PC-3 (cell line): ENCODE measurements at regions not wholly inside any gene's neighbourhood (a gene's known extent, or its start where the extent isn't known, plus 50 kb on each side); places are given as distances from the start of the nearest gene placed in this dataset.

ENCODE experiments used
- ATAC-seq: fragments of 200-7000 bp; cut with Tn5 transposase; 2 replicates; pipeline ENCODE4 v1.9.1; 2020; ENCODE audit warnings: mild to moderate bottlenecking, moderate library complexity
- BruUV-seq: library from RNA; stranded (reverse); fragments of 400-500 nt; replicated peaks from 2 replicates; lab custom pipeline; 2021; lab: Mats Ljungman, UMichigan
- CTCF ChIA-PET: fragments of 300-600 bp; sonication (Branson Sonifier 250); formaldehyde crosslinking; loops from one replicate; lab custom pipeline; 2022; ENCODE audit warnings: antibody characterized with exemption; lab: Charles Lee
- POLR2A ChIA-PET: fragments of 300-600 bp; sonication (Branson Sonifier 250); formaldehyde crosslinking; loops from one replicate; lab custom pipeline; 2022; ENCODE audit warnings: antibody characterized with exemption; ENCODE audit not compliant: unreplicated experiment; lab: Charles Lee
- DNase-seq: peaks from one replicate; pipeline ENCODE4 v3.0.0-alpha.2; 2015
- H2AFZ ChIP-seq: fragments of 300-600 bp; sonication (generic); 2 replicates; pipeline ENCODE4 v1.6.0; 2016; ENCODE audit warnings: antibody characterized with exemption, low read length
- H3F3A ChIP-seq: fragments of 300-600 bp; sonication (generic); one replicate; pipeline ENCODE4 v1.6.0; 2017; ENCODE audit warnings: antibody characterized with exemption, low read length, control low read depth, mild to moderate bottlenecking; ENCODE audit not compliant: unreplicated experiment
- H3K27ac ChIP-seq: fragments of 300-600 bp; sonication (generic); 2 replicates; pipeline ENCODE4 v1.5.1; 2016; ENCODE audit warnings: mild to moderate bottlenecking, low read length
- H3K27me3 ChIP-seq: fragments of 300-600 bp; sonication (generic); 2 replicates; pipeline ENCODE4 v1.6.1; 2016; ENCODE audit warnings: low read length, mixed read lengths
- H3K36me3 ChIP-seq: fragments of 300-600 bp; sonication (generic); 2 replicates; pipeline ENCODE4 v1.6.1; 2016; ENCODE audit warnings: low read depth, mixed run types, low read length, mixed read lengths
- H3K4me1 ChIP-seq: fragments of 300-600 bp; sonication (generic); 2 replicates; pipeline ENCODE4 v1.5.1; 2016; ENCODE audit warnings: low read length; ENCODE audit not compliant: insufficient read depth
- H3K4me2 ChIP-seq: fragments of 300-600 bp; sonication (generic); 2 replicates; pipeline ENCODE4 v1.6.0; 2016; ENCODE audit warnings: low read length
- H3K4me3 ChIP-seq: fragments of 300-600 bp; sonication (generic); 2 replicates; pipeline ENCODE4 v1.5.1; 2016; ENCODE audit warnings: mild to moderate bottlenecking, low read length, mixed read lengths
- H3K79me2 ChIP-seq: fragments of 300-600 bp; sonication (generic); 2 replicates; pipeline ENCODE4 v1.6.1; 2017; ENCODE audit warnings: low read length, mixed read lengths
- H3K9ac ChIP-seq: fragments of 300-600 bp; sonication (generic); 2 replicates; pipeline ENCODE4 v1.6.0; 2016; ENCODE audit warnings: mild to moderate bottlenecking, low read length
- H3K9me2 ChIP-seq: fragments of 300-600 bp; sonication (generic); replicated peaks from 2 replicates; pipeline ENCODE4 v1.6.1; 2016; ENCODE audit warnings: mixed run types, low read length, mixed read lengths
- H3K9me3 ChIP-seq: fragments of 300-600 bp; sonication (generic); 2 replicates; pipeline ENCODE4 v1.6.1; 2016; ENCODE audit warnings: low read length, mixed read lengths
- H4K20me1 ChIP-seq: fragments of 300-600 bp; sonication (generic); 2 replicates; pipeline ENCODE4 v1.6.1; 2016; ENCODE audit warnings: low read length, mixed read lengths
- EZH2 ChIP-seq: fragments of 300-600 bp; sonication (generic); IDR thresholded peaks from one replicate; pipeline ENCODE4 v1.6.1; 2017; ENCODE audit warnings: antibody characterized with exemption, mild to moderate bottlenecking, low read length; ENCODE audit not compliant: unreplicated experiment
- EZH2phosphoT487 ChIP-seq: fragments of 300-600 bp; sonication (generic); IDR thresholded peaks from 2 replicates; pipeline ENCODE4 v1.6.1; 2018; ENCODE audit warnings: mild to moderate bottlenecking, antibody characterized with exemption, low read length, borderline replicate concordance
- intact Hi-C: fragments of 100-400 bp; cut with micrococcal nuclease; formaldehyde crosslinking; loops from 2 replicates; pipeline ENCODE4 v1.9.0; 2023
- TF ChIP-seq, protein P1 (sequence below): fragments of 300-600 bp; sonication (generic); conservative IDR thresholded peaks from 2 replicates; pipeline ENCODE4 v1.5.1; 2017; ENCODE audit warnings: antibody characterized with exemption, low read depth, mild to moderate bottlenecking, low read length

DNA sequence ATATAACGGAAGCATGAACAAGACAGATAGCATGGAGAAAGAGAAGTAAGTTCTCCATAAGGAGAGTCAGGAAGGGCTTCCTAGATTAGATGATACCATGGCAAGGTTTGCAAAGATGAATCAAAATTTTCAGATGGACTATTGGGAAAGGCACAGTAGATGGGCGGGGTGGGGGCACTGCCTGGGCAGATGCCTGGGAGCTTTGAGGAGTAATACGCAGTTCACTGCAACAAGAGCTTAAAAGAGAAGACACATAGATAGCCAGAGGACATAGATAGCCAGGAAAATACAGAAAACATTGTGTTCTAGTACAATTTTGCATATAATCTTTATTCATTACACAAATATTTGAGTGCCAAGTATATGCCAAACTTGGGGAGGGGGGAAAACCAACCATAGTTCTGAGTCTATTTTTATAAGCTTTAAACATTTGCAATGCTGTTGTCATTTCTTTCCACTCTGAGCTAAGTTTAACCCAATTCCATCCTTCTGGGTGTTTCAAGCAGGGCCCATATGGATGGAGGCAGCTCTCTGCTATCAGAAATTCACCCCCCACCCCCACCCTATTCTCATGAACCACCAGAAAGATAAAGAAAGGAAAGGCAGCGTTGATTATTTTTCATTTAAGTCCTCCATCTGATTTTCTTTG, 120.6 kb downstream of the NUF2 start:
- H3K27ac ChIP-seq, result no peak overlapping the region
- no peaks in the 10 kb centered on the region for H3K36me3 ChIP-seq
- H4K20me1 ChIP-seq, result no peaks in the 10 kb centered on the region
- H3K4me3 ChIP-seq, result no peak overlapping the region
- H3K9ac ChIP-seq, result no peak overlapping the region
- no peaks in the 10 kb centered on the region for H3K9me2 ChIP-seq
- ATAC-seq, result no peak
- no peaks in the 10 kb centered on the region for H3K4me1 ChIP-seq
- H2AFZ ChIP-seq, result no peak overlapping the region
- POLR2A ChIA-PET, result no interaction called here
- CTCF ChIA-PET, result no interaction called here
- intact Hi-C loops, result no loop called here
- H3K79me2 ChIP-seq, result no peaks in the 10 kb centered on the region
- TF ChIP-seq, protein P1, sequence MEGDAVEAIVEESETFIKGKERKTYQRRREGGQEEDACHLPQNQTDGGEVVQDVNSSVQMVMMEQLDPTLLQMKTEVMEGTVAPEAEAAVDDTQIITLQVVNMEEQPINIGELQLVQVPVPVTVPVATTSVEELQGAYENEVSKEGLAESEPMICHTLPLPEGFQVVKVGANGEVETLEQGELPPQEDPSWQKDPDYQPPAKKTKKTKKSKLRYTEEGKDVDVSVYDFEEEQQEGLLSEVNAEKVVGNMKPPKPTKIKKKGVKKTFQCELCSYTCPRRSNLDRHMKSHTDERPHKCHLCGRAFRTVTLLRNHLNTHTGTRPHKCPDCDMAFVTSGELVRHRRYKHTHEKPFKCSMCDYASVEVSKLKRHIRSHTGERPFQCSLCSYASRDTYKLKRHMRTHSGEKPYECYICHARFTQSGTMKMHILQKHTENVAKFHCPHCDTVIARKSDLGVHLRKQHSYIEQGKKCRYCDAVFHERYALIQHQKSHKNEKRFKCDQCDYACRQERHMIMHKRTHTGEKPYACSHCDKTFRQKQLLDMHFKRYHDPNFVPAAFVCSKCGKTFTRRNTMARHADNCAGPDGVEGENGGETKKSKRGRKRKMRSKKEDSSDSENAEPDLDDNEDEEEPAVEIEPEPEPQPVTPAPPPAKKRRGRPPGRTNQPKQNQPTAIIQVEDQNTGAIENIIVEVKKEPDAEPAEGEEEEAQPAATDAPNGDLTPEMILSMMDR, result no peak
- no peaks in the 10 kb centered on the region for H3F3A ChIP-seq
- no TSS peak for BruUV-seq
- no peak for DNase-seq
- H3K27me3 ChIP-seq, result peaks cover 91% of the 10 kb centered on the region
- no peaks in the 10 kb centered on the region for H3K9me3 ChIP-seq
- H3K4me2 ChIP-seq, result no peak overlapping the region

DNA sequence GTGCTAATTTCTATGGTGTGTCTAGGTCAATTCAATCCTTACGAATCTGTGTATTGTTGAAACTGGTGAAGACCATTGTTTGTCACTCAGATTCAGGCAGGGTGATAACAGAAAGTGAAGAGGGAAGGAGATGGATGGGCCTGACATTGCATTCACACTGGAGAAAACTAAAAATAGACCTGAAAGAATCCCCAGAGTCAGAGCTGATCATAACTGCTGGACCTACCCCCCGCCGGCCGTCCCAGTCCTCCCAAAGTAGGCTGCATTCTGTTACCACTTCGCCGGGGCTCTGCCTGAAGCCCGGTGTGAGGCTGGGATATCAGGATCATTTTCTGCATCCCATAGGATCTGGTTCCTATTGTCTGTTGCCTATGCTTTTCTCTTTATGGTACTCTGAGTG, 121.1 kb downstream of the NUF2 start:
- ChIA-PET POLR2A (no interaction called here), CTCF (no interaction called here)
- Histone ChIP-seq H3K27me3 (peaks cover 91% of the 10 kb centered on the region), H4K20me1 (no peaks in the 10 kb centered on the region), H3K79me2 (no peaks in the 10 kb centered on the region), H3K9me2 (no peaks in the 10 kb centered on the region), H3K9me3 (no peaks in the 10 kb centered on the region), H3K9ac (no peak overlapping the region), H2AFZ (no peak overlapping the region), H3K4me3 (no peak overlapping the region), H3K4me2 (no peak overlapping the region), H3K4me1 (no peaks in the 10 kb centered on the region), H3K36me3 (no peaks in the 10 kb centered on the region), H3F3A (no peaks in the 10 kb centered on the region), H3K27ac (no peak overlapping the region)
- intact Hi-C loops, result no loop called here
- TF ChIP-seq, protein P1, result no peak
- TF ChIP-seq EZH2phosphoT487 (no peak), EZH2 (no peak)
- ATAC-seq, result no peak
- DNase-seq, result no peak
- no TSS peak for BruUV-seq

DNA sequence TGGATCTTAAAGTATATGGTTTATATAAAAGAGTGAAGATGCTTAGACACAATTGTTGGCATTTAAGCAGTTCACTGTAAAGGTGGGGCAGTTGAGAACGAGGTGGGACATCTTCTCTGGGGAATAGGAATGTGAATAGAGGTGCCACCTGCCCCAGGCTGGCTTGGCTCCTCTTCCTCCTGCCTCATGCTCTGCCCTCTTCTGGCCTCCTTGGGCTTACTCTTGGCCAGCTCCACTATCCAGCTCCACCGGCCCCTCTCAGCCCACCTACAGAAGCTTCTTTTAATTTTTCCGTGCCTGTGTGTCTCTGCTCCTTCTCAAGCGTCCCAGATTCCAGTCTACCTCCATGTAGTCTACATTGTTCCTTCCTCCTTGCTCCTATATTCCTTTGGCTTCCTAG, 122.1 kb downstream of the NUF2 start:
- ChIA-PET CTCF (no interaction called here), POLR2A (no interaction called here)
- Histone ChIP-seq H3K79me2 (no peaks in the 10 kb centered on the region), H3K4me1 (no peaks in the 10 kb centered on the region), H3K4me2 (no peak overlapping the region), H3K9ac (no peak overlapping the region), H3K9me3 (no peaks in the 10 kb centered on the region), H3K36me3 (no peaks in the 10 kb centered on the region), H3K9me2 (no peaks in the 10 kb centered on the region), H3K27ac (no peak overlapping the region), H3K27me3 (peaks cover 90% of the 10 kb centered on the region), H3F3A (no peaks in the 10 kb centered on the region), H2AFZ (no peak overlapping the region), H4K20me1 (no peaks in the 10 kb centered on the region), H3K4me3 (no peak overlapping the region)
- no TSS peak for BruUV-seq
- no peak for DNase-seq
- ATAC-seq, result no peak
- TF ChIP-seq EZH2phosphoT487 (no peak), EZH2 (no peak)
- TF ChIP-seq, protein P1, result no peak
- intact Hi-C loops, result no loop called here
